ENCODE measurements at regions not wholly inside any gene's neighbourhood (a gene's known extent, or its start where the extent isn't known, plus 50 kb on each side); places are given as distances from the start of the nearest gene placed in this dataset.

DNA sequence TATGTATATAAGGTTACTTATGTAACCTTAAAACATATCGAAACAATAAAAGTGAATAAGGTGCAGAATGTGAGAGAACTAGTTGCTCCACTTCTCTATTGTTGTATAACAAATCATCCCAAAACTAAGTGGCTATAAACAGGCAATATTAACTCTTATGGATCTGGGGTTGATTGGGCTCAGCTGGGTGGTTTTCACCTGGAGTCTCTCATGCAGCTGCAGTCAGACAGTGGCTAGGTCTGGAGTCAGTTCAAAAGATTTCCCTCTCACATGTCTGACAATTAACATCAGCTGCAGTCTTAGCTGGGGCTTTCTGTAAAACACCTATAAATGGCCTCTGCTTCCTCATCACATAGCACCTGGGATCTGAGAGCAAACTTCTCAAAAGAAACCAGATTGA lies 288.4 kb upstream of the SASH1 start:
- H3K36me3 ChIP-seq: no peaks in the 10 kb centered on the region
- no peaks in the 10 kb centered on the region for H3K4me1 ChIP-seq (replicated peaks)
- no peaks in the 10 kb centered on the region for H3K9me3 ChIP-seq (replicated peaks)
- no peaks in the 10 kb centered on the region for H3K27me3 ChIP-seq (replicated peaks)
- no peak for DNase-seq (ENCODE audit: low read depth in 1 of 2, low spot score in 2 of 2)
- H3K27ac ChIP-seq: no peak overlapping the region
- H3K4me3 ChIP-seq: no peak overlapping the region

DNA sequence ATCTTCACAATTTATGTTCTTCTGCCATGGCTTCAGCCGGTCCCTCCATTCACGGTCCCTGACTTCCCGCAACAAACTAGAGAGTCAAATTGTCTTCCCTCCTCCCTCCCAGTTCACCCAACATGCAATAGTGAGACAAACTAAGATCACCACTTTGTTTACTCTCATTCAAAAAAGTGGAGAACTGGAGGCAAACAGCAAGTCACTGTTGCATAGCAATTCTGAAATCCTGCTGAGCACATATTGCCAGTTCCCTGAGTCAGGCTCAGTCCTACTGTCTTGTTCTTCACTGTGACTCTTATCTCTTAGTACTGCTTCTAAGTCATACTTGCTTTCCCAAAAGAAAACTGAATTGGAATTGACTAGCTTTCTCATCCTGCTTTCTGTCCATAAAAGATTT lies 287.2 kb upstream of the SASH1 start:
- no peaks in the 10 kb centered on the region for H3K27me3 ChIP-seq (replicated peaks)
- H3K9me3 ChIP-seq (replicated peaks): no peaks in the 10 kb centered on the region; the same call in 1 of the 2 replicates
- no peaks in the 10 kb centered on the region for H3K4me1 ChIP-seq (replicated peaks)
- H3K36me3 ChIP-seq: no peaks in the 10 kb centered on the region
- H3K27ac ChIP-seq: no peak overlapping the region
- no peak overlapping the region for H3K4me3 ChIP-seq
- no peak for DNase-seq (ENCODE audit: low read depth in 1 of 2, low spot score in 2 of 2)

DNA sequence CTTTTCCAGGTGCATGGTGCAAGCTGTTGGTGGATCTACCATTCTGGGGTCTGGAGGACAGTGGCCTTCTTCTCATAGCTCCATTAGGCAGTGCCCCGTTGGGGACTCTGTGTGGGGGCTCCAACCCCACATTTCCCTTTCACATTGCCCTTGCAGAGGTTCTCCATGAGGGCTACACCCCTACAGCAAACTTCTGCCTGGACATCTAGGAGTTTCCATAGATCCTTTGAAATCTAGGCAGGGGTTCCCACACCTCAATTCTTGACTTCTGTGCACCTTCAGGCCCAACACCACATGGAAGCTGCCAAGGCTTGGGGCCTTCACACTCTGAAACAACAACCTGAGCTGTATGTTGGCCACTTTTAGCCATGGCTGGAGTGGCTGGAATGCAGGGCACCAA lies 282.8 kb upstream of the SASH1 start:
- Histone ChIP-seq H3K9me3 (replicated peaks) (peaks cover 6% of the 10 kb centered on the region), H3K27me3 (replicated peaks) (no peaks in the 10 kb centered on the region), H3K4me1 (replicated peaks) (peaks cover 17% of the 10 kb centered on the region), H3K27ac (no peak overlapping the region), H3K4me3 (no peak overlapping the region), H3K36me3 (no peaks in the 10 kb centered on the region)
- DNase-seq (ENCODE audit: low read depth in 1 of 2, low spot score in 2 of 2): no peak

DNA sequence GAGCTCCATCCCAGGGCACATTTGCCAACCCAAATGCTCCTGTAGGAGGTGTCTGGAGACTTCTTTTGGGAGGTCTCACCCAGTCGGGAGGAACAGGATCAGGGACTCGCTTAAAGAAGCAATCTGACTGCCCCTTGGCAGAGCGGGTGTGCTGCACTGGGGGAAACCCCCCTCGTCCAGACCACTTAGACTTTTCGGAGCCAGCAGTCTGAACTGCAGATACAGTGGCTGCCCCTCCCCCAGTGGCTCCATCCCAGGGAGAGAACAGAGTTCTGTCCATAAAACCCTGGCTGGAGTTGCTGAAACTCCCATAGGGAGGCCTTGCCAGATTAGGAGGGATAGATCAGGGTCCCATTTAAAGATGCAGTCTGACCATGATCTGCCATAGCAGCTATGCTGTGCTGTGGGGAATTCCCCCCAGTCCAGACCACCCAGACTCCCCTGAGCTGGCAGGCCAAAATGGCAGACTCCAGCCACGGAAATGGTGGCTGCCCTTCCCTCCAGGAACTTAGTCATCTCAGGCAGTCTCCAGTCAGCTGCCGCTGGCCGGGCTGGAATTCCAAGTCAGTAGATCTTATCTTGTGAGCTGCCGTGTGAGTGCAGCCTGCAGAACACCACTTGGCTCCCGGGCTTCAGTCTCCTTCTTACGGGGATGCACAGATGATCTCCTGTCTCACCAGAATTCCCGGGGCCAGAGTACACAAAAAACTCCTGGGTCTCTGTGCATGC lies 278.1 kb upstream of the SASH1 start:
- Histone ChIP-seq H3K27me3 (replicated peaks) (no peaks in the 10 kb centered on the region), H3K36me3 (no peaks in the 10 kb centered on the region), H3K4me1 (replicated peaks) (peaks cover 29% of the 10 kb centered on the region), H3K4me3 (peak overlapping the region; percentile 2; the same call in 1 of the 2 replicates), H3K27ac (peak overlapping the region; percentile 87), H3K9me3 (replicated peaks) (peaks cover 6% of the 10 kb centered on the region)
- DNase-seq (ENCODE audit: low read depth in 1 of 2, low spot score in 2 of 2): peak; percentile 95 to 98

DNA sequence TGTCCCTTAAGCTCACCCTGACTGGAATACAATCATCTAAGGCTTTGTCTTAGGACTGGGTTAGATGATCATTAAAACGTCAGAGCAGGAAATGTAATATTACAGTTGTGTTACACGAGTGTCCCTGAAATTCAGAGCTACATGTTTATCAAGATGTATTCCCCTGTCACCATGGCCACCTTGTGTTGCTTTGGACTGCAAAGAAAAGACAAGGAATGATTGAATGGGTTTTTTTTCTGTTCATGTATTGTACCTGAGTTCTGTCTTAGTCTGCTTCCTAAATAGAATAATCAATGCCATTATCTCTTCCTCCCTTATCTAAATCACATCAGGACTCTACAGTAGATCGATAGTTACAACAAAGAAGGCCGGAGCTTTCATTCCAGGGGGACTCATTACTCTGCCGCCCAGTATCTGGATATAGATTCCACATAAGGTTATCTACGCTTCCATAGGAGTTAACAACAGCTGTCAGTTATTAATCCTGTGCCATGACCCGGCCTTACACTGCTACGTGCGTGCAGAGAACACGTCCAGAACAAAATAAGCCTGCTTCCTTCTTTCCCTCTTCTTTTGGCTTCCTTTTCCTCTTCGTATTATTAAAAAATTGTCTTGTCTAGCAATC lies 274.1 kb upstream of the SASH1 start:
- H3K36me3 ChIP-seq: no peaks in the 10 kb centered on the region
- H3K27me3 ChIP-seq (replicated peaks): no peaks in the 10 kb centered on the region
- no peak overlapping the region for H3K4me3 ChIP-seq
- H3K4me1 ChIP-seq (replicated peaks): peaks cover 25% of the 10 kb centered on the region
- H3K9me3 ChIP-seq (replicated peaks): 0 out of 2 replicates have a peak, but pooled peaks cover 3% of the 10 kb centered on the region
- H3K27ac ChIP-seq: no peak overlapping the region
- DNase-seq (ENCODE audit: low read depth in 1 of 2, low spot score in 2 of 2): no peak

DNA sequence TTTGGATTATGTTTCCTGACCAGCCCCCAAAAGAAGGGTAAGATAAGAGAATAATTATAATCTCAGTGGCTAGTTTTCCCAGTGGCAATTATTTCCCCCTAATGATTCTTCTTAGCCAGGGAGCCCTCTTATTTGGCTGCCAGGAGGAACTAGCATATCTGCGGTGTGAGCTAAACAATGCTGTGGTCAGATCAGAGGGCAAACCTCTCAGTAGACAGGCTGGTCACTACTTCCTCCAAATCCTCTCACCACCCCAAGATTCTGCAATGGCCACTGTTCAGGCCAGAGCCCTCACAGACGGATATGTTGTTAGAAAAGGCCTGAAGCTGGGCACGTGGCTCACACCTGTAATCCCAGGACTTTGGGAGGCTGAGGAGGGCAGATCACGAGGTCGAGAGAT lies 273.4 kb upstream of the SASH1 start:
- H3K36me3 ChIP-seq: no peaks in the 10 kb centered on the region
- DNase-seq (ENCODE audit: low read depth in 1 of 2, low spot score in 2 of 2): no peak
- H3K27me3 ChIP-seq (replicated peaks): no peaks in the 10 kb centered on the region
- no peak overlapping the region for H3K27ac ChIP-seq
- H3K4me1 ChIP-seq (replicated peaks): peaks cover 18% of the 10 kb centered on the region
- H3K9me3 ChIP-seq (replicated peaks): 0 out of 2 replicates have a peak, but pooled peaks cover 3% of the 10 kb centered on the region
- H3K4me3 ChIP-seq: no peak overlapping the region

DNA sequence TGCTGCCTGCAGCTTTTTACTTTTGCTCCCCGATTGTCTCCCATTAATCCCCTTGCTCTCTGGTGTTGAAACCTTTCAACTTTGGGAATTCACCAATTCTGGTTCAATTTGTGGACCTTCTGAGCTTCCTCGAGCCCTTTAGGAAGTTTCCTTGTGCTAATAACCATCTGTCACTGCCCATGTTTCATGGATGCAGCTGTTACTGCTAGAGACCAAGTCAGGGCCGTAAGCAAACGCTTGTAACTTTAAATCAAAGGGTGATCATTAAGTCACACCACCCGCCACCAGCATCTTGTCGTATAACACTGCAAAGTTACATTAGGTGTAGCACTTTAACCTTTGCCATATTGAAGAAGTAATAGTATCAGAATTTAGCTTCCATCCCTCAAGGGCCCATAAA lies 268.3 kb upstream of the SASH1 start:
- H3K27me3 ChIP-seq (replicated peaks): no peaks in the 10 kb centered on the region
- no peaks in the 10 kb centered on the region for H3K36me3 ChIP-seq
- H3K9me3 ChIP-seq (replicated peaks): 0 out of 2 replicates have a peak, but pooled peaks cover 3% of the 10 kb centered on the region
- no peak for DNase-seq (ENCODE audit: low read depth in 1 of 2, low spot score in 2 of 2)
- H3K4me3 ChIP-seq: no peak overlapping the region
- H3K4me1 ChIP-seq (replicated peaks): 0 out of 2 replicates have a peak, but pooled peaks cover 3% of the 10 kb centered on the region
- no peak overlapping the region for H3K27ac ChIP-seq

DNA sequence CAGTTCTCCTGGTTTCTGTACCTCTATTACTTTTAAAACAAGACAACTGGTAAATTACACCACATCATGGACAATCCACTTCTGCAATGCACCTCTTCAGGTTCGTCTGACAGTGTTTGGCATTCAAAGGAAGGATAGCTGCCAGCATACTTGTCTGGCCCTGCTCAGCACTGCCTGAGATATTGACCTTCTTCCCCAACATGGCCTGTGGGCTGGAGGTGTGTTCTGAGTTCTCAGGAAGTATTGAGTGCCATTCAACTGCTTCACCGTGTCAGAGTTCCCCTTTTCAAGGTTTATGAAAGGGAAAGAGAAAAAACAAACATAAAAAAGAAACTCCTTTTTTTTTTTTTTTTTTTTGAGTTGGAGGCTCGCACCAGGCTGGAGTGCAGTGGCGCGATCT lies 267.9 kb upstream of the SASH1 start:
- H3K9me3 ChIP-seq (replicated peaks): 0 out of 2 replicates have a peak, but pooled peaks cover 3% of the 10 kb centered on the region
- H3K4me3 ChIP-seq: no peak overlapping the region
- no peaks in the 10 kb centered on the region for H3K27me3 ChIP-seq (replicated peaks)
- H3K4me1 ChIP-seq (replicated peaks): 0 out of 2 replicates have a peak, but pooled peaks cover 3% of the 10 kb centered on the region
- DNase-seq (ENCODE audit: low read depth in 1 of 2, low spot score in 2 of 2): no peak
- no peaks in the 10 kb centered on the region for H3K36me3 ChIP-seq
- no peak overlapping the region for H3K27ac ChIP-seq

DNA sequence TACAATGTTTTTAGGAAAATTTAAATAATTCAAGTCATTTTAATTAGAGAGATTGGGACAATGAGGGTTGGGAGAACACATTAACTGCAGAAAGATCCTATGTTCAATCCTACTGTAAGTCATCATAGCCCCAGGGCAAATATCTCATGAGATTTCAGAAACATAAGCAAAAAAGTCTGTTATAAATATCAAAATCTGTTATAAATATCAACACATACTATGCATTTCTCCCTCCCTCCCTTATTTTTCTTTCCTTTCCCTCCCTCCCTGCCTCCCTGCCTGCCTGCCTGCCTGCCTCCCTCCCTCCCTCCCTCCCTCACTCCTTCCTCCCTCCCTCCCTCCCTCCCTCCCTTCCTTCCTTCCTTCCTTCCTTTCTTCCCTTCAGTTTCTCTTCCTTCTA lies 267.3 kb upstream of the SASH1 start:
- Histone ChIP-seq H3K36me3 (no peaks in the 10 kb centered on the region), H3K4me3 (no peak overlapping the region), H3K4me1 (replicated peaks) (0 out of 2 replicates have a peak, but pooled peaks cover 3% of the 10 kb centered on the region), H3K9me3 (replicated peaks) (0 out of 2 replicates have a peak, but pooled peaks cover 3% of the 10 kb centered on the region), H3K27me3 (replicated peaks) (no peaks in the 10 kb centered on the region), H3K27ac (no peak overlapping the region)
- no peak for DNase-seq (ENCODE audit: low read depth in 1 of 2, low spot score in 2 of 2)

DNA sequence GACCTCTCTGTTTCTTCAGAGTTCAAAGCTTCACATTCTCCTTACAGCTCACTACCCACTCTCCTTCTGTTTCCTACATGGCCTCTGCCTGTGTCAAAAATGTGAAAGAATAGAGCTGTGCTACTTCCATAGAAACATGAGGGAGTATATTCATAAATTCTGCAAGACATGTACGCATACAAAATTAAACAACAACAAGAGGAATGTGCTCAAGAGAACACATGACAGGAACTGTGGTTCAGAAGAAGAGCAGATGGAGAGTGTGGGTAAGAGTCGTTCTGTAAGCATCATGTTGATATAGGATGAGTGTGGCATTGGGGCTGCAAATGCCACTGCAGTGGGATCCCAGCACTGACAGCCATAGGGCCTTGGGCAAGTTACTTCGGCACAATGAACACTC lies 266.6 kb upstream of the SASH1 start:
- 0 out of 2 replicates have a peak, but pooled peaks cover 3% of the 10 kb centered on the region for H3K4me1 ChIP-seq (replicated peaks)
- H3K36me3 ChIP-seq: no peaks in the 10 kb centered on the region
- H3K9me3 ChIP-seq (replicated peaks): 0 out of 2 replicates have a peak, but pooled peaks cover 3% of the 10 kb centered on the region
- DNase-seq (ENCODE audit: low read depth in 1 of 2, low spot score in 2 of 2): no peak
- no peak overlapping the region for H3K4me3 ChIP-seq
- H3K27ac ChIP-seq: no peak overlapping the region
- H3K27me3 ChIP-seq (replicated peaks): no peaks in the 10 kb centered on the region

DNA sequence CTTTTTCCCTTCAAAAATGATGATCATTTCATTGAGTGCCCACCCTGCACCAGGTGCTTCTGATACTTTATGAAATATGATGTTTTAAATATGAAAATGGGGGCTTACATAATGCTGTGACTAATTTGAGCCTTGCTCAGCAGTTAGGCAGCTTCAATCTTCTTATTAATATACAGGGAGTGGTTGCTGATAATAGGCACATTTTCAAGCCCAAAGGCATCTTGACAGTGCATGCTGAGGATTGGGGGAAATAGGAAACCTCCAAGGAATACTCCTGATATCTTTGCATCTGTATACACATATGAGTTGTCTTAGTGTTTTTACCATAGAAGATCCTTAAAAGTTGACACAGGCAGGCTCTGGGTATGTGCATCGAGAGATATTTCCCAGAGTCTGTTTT lies 262.3 kb upstream of the SASH1 start:
- H3K4me3 ChIP-seq: no peak overlapping the region
- H3K36me3 ChIP-seq: no peaks in the 10 kb centered on the region
- H3K9me3 ChIP-seq (replicated peaks): no peaks in the 10 kb centered on the region
- no peak overlapping the region for H3K27ac ChIP-seq
- 0 out of 2 replicates have a peak, but pooled peaks cover 3% of the 10 kb centered on the region for H3K4me1 ChIP-seq (replicated peaks)
- no peaks in the 10 kb centered on the region for H3K27me3 ChIP-seq (replicated peaks)
- DNase-seq (ENCODE audit: low read depth in 1 of 2, low spot score in 2 of 2): no peak

DNA sequence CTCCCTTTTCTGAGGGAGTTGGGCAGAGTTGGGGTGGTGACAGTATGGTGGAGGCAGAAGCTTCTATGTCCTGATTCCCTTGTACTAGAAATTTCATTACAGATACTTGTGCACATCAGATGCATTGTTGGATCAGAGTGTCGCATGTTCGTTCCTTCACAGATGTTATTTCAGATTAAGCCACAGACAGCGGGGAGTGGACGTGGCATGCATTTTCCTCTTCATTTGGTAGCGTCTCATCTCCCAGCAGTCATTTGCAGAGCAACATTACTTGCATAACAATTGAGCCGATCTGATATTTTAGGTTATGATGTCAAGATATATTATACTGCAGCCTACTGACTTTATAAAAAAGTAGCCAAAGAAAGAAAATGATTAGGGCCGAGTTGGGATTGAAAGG lies 261.6 kb upstream of the SASH1 start:
- no peak for DNase-seq (ENCODE audit: low read depth in 1 of 2, low spot score in 2 of 2)
- H3K4me1 ChIP-seq (replicated peaks): 0 out of 2 replicates have a peak, but pooled peaks cover 3% of the 10 kb centered on the region
- H3K27ac ChIP-seq: no peak overlapping the region

DNA sequence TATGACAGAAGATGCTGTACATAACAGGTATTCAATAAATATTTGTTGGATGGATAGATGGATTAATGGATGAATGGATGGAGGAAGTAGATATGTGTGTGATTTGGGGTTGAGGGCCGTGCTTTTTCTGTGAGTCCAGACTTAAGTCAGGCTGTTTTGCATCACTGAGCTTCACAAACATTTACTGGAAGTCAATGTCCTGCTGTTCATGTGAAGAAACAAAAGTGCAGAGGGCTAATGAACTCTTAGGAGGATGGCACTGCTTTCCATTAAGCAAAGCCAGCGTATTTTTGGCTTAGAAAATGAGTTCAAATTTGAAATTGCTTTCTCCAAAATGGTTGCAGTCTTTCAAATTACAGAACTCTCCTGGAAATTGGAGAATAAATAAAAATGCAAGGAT lies 260.6 kb upstream of the SASH1 start:
- 0 out of 2 replicates have a peak, but pooled peaks cover 3% of the 10 kb centered on the region for H3K4me1 ChIP-seq (replicated peaks)
- no peak overlapping the region for H3K27ac ChIP-seq
- no peak overlapping the region for H3K4me3 ChIP-seq
- no peaks in the 10 kb centered on the region for H3K27me3 ChIP-seq (replicated peaks)
- no peaks in the 10 kb centered on the region for H3K36me3 ChIP-seq
- H3K9me3 ChIP-seq (replicated peaks): no peaks in the 10 kb centered on the region
- no peak for DNase-seq (ENCODE audit: low read depth in 1 of 2, low spot score in 2 of 2)

More for the DNA sequence above, 261.6 kb upstream of the SASH1 start:
- H3K27me3 ChIP-seq (replicated peaks): no peaks in the 10 kb centered on the region
- no peaks in the 10 kb centered on the region for H3K36me3 ChIP-seq
- H3K9me3 ChIP-seq (replicated peaks): no peaks in the 10 kb centered on the region
- H3K4me3 ChIP-seq: no peak overlapping the region

DNA sequence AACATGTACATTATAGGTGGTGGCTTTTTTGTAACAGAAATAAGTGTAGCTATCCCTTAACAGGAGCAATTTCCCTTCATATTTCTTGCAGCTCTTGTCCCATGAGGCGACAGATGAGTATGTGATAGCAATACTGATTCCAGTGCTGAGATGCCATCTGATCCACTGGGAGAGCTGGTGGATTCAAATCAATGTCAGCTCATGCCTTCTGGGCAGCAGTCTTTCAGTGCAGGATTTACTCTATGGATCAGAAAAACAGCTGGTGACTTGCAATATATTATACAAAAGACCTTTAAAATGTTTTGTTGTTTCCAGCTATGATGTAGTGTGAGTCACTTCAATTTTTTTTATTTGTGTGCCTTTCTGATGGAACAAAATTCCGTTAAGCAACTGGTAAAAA lies 259.9 kb upstream of the SASH1 start:
- no peaks in the 10 kb centered on the region for H3K9me3 ChIP-seq (replicated peaks)
- DNase-seq (ENCODE audit: low read depth in 1 of 2, low spot score in 2 of 2): no peak
- H3K36me3 ChIP-seq: no peaks in the 10 kb centered on the region
- H3K27me3 ChIP-seq (replicated peaks): no peaks in the 10 kb centered on the region
- H3K4me3 ChIP-seq: no peak overlapping the region
- 0 out of 2 replicates have a peak, but pooled peaks cover 3% of the 10 kb centered on the region for H3K4me1 ChIP-seq (replicated peaks)
- no peak overlapping the region for H3K27ac ChIP-seq
